ENCODE measurements at regions not wholly inside any gene's neighbourhood (a gene's known extent, or its start where the extent isn't known, plus 50 kb on each side); places are given as distances from the start of the nearest gene placed in this dataset.

- TF ChIP-seq POLR2AphosphoS5 (IDR thresholded peaks at IDR 0.05) (no peak), EP300 (IDR thresholded peaks at IDR 0.05) (no peak), CTCF (IDR thresholded peaks at IDR 0.05) (no peak)
Measured at GRCh38 chrY:7845776-7846175, 934.2 kb upstream of the AMELY start.

Data from upper lobe of left lung (tissue), 4 donors.